ENCODE measurements at regions not wholly inside any gene's neighbourhood (a gene's known extent, or its start where the extent isn't known, plus 50 kb on each side); places are given as distances from the start of the nearest gene placed in this dataset.

DNA sequence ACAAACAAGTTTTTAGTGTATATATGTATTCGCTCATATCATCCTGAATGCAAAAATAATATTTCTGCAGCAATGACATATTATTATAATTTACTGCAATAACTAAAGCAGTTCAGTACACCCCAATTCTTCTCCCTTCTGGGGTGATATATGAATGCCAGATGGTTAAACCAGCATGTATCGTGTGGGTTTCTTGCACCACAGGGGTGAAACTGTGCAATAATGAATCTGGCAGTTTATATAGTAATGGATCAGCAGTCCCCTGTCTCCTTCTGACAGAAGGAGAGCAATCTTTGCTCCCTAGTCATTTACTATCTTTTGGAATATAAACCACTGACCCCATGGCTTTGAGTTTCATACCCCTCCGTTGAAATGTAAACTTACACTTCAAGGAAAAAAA, 228.6 kb upstream of the KLHL1 start:
- Mint-ChIP-seq H3K27ac (no peak overlapping the region), H3K27me3 (no peaks in the 10 kb centered on the region), H3K4me1 (no peaks in the 10 kb centered on the region), H3K36me3 (no peaks in the 10 kb centered on the region), H3K9me3 (peaks cover 0 to 16% (median 4%) of the 10 kb centered on the region in 11 donors), H3K4me3 (no peak overlapping the region)
- H3K36me3 ChIP-seq (ENCODE audit: control insufficient read depth in 2 of 3, insufficient read depth in 3 of 3, low read length in 3 of 3) = no peaks in the 10 kb centered on the region
- H3K9me3 ChIP-seq (ENCODE audit: control insufficient read depth in 2 of 3, low read length in 3 of 3) = no peaks in the 10 kb centered on the region
- intact Hi-C loops (cut with micrococcal nuclease) = no loop called here
- H3K27me3 ChIP-seq (ENCODE audit: control insufficient read depth in 2 of 2, insufficient read depth in 2 of 2, low read length in 2 of 2) = no peaks in the 10 kb centered on the region
- DNase-seq (no peak), ATAC-seq (no peak)
- H3K4me1 ChIP-seq (ENCODE audit: control insufficient read depth in 2 of 2, insufficient read depth in 2 of 2, low read length in 2 of 2) = no peaks in the 10 kb centered on the region
- POLR2A ChIA-PET = no interaction called here
- H3K4me3 ChIP-seq (ENCODE audit: low read length) = no peak overlapping the region
- CTCF ChIA-PET = no interaction called here
- no peak overlapping the region for H3K27ac ChIP-seq (ENCODE audit: low read depth, low read length)

DNA sequence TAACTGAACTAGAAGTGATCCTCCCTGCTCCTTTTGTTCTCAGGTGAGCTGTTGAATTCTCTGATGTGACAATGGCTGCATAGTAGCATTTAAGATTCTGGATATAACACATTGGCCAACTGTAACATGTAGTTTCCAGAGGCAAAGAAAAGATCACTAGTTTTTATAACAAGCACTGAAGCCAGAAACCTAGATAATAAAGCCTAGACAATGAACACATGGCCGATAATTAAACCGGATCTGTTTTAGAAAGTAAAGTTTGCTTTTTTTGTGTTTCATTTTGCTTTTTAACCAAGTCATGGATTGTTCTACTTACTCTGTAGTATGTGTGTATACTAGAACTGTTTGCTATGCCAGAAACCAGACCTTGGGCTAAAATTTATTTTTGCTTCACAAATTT, 225.5 kb upstream of the KLHL1 start:
- H3K4me1 Mint-ChIP-seq = no peaks in the 10 kb centered on the region
- CTCF ChIA-PET = no interaction called here
- peaks cover 0 to 14% (median 1%) of the 10 kb centered on the region in 11 donors for H3K9me3 Mint-ChIP-seq
- POLR2A ChIA-PET = no interaction called here
- intact Hi-C loops (cut with micrococcal nuclease) = no loop called here
- H3K36me3 Mint-ChIP-seq = no peaks in the 10 kb centered on the region
- no peaks in the 10 kb centered on the region for H3K9me3 ChIP-seq (ENCODE audit: control insufficient read depth in 2 of 3, low read length in 3 of 3)
- no peak overlapping the region for H3K4me3 Mint-ChIP-seq
- no peak overlapping the region for H3K27ac Mint-ChIP-seq
- H3K4me3 ChIP-seq (ENCODE audit: low read length) = no peak overlapping the region
- no peaks in the 10 kb centered on the region for H3K27me3 Mint-ChIP-seq
- no peak for ATAC-seq
- H3K27me3 ChIP-seq (ENCODE audit: control insufficient read depth in 2 of 2, insufficient read depth in 2 of 2, low read length in 2 of 2) = no peaks in the 10 kb centered on the region
- no peak for DNase-seq
- H3K27ac ChIP-seq (ENCODE audit: low read depth, low read length) = no peak overlapping the region
- H3K36me3 ChIP-seq (ENCODE audit: control insufficient read depth in 2 of 3, insufficient read depth in 3 of 3, low read length in 3 of 3) = no peaks in the 10 kb centered on the region
- no peaks in the 10 kb centered on the region for H3K4me1 ChIP-seq (ENCODE audit: control insufficient read depth in 2 of 2, insufficient read depth in 2 of 2, low read length in 2 of 2)

DNA sequence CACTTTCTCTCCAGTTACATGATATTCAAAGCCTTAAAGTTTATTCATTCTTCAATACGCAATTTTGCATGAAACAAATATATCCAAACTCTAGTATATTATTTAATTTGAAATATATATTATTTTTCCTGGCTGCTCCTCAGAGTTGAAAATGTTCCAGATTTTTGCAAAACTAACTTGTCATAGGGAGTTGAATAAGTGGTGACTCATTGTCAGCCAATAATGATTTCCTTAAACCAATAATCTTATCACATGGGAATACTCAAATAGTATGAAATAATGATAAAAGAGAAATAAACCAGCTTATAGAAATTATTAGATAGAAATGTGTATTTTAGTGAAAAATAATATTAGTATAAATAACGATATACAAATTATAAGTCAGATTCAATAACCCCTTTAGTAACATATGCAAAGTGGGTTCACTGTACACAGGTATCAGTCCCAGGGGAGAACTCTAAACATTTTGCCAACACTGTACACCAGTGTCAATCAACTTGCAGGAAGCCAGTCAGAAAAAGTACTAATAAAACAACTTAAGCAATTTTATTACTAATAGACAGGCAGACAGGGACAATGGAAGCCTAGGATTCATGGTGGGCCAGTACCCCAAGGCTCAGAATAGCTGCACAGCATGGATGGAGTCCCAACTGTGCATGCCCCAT, 222.6 kb upstream of the KLHL1 start:
- intact Hi-C loops (cut with micrococcal nuclease) = no loop called here
- Histone ChIP-seq H3K27ac (ENCODE audit: low read depth, low read length) (no peak overlapping the region), H3K27me3 (ENCODE audit: control insufficient read depth in 2 of 2, insufficient read depth in 2 of 2, low read length in 2 of 2) (no peaks in the 10 kb centered on the region), H3K4me1 (ENCODE audit: control insufficient read depth in 2 of 2, insufficient read depth in 2 of 2, low read length in 2 of 2) (no peaks in the 10 kb centered on the region), H3K4me3 (ENCODE audit: low read length) (no peak overlapping the region), H3K9me3 (ENCODE audit: control insufficient read depth in 2 of 3, low read length in 3 of 3) (no peaks in the 10 kb centered on the region), H3K36me3 (ENCODE audit: control insufficient read depth in 2 of 3, insufficient read depth in 3 of 3, low read length in 3 of 3) (no peaks in the 10 kb centered on the region)
- Mint-ChIP-seq H3K4me1 (no peaks in the 10 kb centered on the region), H3K27me3 (no peaks in the 10 kb centered on the region), H3K36me3 (no peaks in the 10 kb centered on the region), H3K9me3 (peaks cover 0 to 21% (median 2%) of the 10 kb centered on the region in 11 donors), H3K4me3 (no peak overlapping the region), H3K27ac (no peak overlapping the region)
- DNase-seq (no peak), ATAC-seq (no peak)
- POLR2A ChIA-PET = no interaction called here
- CTCF ChIA-PET = interaction anchor here (1.1 kb wide), 1 partner anchor 31 kb away, joined by 3 read pairs; no protein-coding TSS in a partner anchor

DNA sequence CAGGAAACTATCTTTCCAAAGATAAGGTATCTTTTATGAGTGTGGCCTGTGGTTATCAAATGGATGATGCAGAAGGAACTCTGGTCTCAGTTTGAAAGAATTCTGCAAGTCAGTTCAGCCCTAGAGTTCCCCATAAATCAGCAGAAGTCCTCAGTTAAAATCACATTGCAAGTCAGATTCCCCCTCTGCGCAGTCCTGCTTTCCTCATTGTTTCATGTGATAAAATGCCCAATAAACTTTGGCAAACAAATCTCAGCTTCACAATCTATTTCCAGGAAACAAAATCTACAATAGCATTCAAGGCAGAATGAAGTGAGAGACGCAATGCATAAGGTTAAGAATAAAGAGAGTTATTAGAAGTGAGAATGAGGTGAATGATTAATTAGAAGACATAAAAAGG, 216.3 kb upstream of the KLHL1 start:
- POLR2A ChIA-PET = no interaction called here
- no peak overlapping the region for H3K4me3 ChIP-seq (ENCODE audit: low read length)

DNA sequence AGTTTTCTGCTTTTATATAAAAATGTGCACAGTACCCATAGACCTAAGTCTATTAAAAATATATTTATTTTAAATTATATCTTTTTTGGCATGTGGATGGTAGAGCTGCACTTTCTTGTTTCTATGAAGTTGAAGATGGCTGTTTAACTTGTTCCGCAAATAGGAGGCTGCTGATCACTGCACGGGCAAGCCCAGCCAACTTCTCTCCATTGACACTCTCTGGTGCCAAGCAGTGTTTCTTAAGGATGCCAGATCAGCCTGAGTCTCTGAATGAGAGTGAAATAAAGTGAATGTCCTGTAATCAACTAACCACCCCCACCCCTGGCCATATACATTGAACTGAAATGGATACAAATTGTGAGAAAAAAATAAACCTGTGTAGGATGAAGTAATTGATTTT, 202.9 kb upstream of the KLHL1 start:
- H3K4me3 Mint-ChIP-seq = no peak overlapping the region
- H3K27ac Mint-ChIP-seq = no peak overlapping the region
- H3K4me1 Mint-ChIP-seq = no peaks in the 10 kb centered on the region
- H3K27me3 ChIP-seq (ENCODE audit: control insufficient read depth in 2 of 2, insufficient read depth in 2 of 2, low read length in 2 of 2) = no peaks in the 10 kb centered on the region
- H3K27ac ChIP-seq (ENCODE audit: low read depth, low read length) = no peak overlapping the region
- H3K4me3 ChIP-seq (ENCODE audit: low read length) = no peak overlapping the region
- no peaks in the 10 kb centered on the region for H3K4me1 ChIP-seq (ENCODE audit: control insufficient read depth in 2 of 2, insufficient read depth in 2 of 2, low read length in 2 of 2)
- H3K27me3 Mint-ChIP-seq = no peaks in the 10 kb centered on the region
- ChIA-PET CTCF (no interaction called here), POLR2A (no interaction called here)
- DNase-seq = no peak
- intact Hi-C loops (cut with micrococcal nuclease) = no loop called here
- no peaks in the 10 kb centered on the region for H3K36me3 ChIP-seq (ENCODE audit: control insufficient read depth in 2 of 3, insufficient read depth in 3 of 3, low read length in 3 of 3)
- ATAC-seq = no peak
- no peaks in the 10 kb centered on the region for H3K9me3 ChIP-seq (ENCODE audit: control insufficient read depth in 2 of 3, low read length in 3 of 3)
- peaks cover 0 to 4% (median 1%) of the 10 kb centered on the region in 11 donors for H3K9me3 Mint-ChIP-seq
- H3K36me3 Mint-ChIP-seq = no peaks in the 10 kb centered on the region

More for the DNA sequence above, 216.3 kb upstream of the KLHL1 start:
- Histone ChIP-seq H3K9me3 (ENCODE audit: control insufficient read depth in 2 of 3, low read length in 3 of 3) (no peaks in the 10 kb centered on the region), H3K27ac (ENCODE audit: low read depth, low read length) (no peak overlapping the region), H3K4me1 (ENCODE audit: control insufficient read depth in 2 of 2, insufficient read depth in 2 of 2, low read length in 2 of 2) (no peaks in the 10 kb centered on the region), H3K27me3 (ENCODE audit: control insufficient read depth in 2 of 2, insufficient read depth in 2 of 2, low read length in 2 of 2) (no peaks in the 10 kb centered on the region), H3K36me3 (ENCODE audit: control insufficient read depth in 2 of 3, insufficient read depth in 3 of 3, low read length in 3 of 3) (no peaks in the 10 kb centered on the region)
- H3K27me3 Mint-ChIP-seq = no peaks in the 10 kb centered on the region
- DNase-seq = no peak
- no peaks in the 10 kb centered on the region for H3K4me1 Mint-ChIP-seq
- CTCF ChIA-PET = no interaction called here
- H3K4me3 Mint-ChIP-seq = no peak overlapping the region
- peaks cover 0 to 20% (median 3%) of the 10 kb centered on the region in 11 donors for H3K9me3 Mint-ChIP-seq
- no peak overlapping the region for H3K27ac Mint-ChIP-seq
- intact Hi-C loops (cut with micrococcal nuclease) = no loop called here
- no peaks in the 10 kb centered on the region for H3K36me3 Mint-ChIP-seq
- ATAC-seq = peak; percentile 24

DNA sequence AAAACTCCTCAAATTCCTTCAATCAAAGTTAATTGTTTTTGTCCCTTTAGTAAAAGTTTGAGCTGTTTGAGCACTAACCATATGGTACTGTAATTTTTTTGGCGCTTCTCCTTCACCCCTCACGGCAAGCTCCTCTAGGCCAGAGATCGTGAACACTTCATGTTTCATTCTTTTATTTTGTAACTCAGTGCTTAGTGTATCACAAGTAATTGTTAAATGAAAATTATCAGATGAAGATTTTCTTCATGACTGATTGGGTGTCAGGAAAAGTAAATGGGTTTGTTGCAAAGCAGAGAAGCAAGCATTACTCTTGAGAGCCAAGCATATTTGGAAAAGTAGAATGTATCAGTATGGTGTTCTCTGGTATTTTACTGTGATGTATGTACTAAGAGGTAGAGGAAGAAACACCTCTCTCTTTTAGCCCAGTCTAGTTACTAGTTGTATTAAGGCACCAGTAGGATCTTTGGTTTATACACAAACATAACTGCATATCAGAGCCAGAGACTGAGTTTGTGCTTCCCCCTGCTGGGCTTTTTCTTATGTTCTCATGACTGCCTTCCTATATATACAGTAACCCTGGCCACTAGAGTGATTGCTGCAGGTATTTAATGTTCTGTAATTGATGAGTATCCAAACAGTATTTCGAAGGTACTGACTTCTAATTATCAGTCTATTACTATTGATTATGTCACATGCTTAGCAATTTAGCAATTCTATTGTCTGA, 202.3 kb upstream of the KLHL1 start:
- intact Hi-C loops (cut with micrococcal nuclease) = no loop called here
- Histone ChIP-seq H3K27ac (ENCODE audit: low read depth, low read length) (no peak overlapping the region), H3K36me3 (ENCODE audit: control insufficient read depth in 2 of 3, insufficient read depth in 3 of 3, low read length in 3 of 3) (no peaks in the 10 kb centered on the region), H3K27me3 (ENCODE audit: control insufficient read depth in 2 of 2, insufficient read depth in 2 of 2, low read length in 2 of 2) (no peaks in the 10 kb centered on the region), H3K4me3 (ENCODE audit: low read length) (no peak overlapping the region), H3K9me3 (ENCODE audit: control insufficient read depth in 2 of 3, low read length in 3 of 3) (no peaks in the 10 kb centered on the region), H3K4me1 (ENCODE audit: control insufficient read depth in 2 of 2, insufficient read depth in 2 of 2, low read length in 2 of 2) (no peaks in the 10 kb centered on the region)
- no peak overlapping the region for H3K27ac Mint-ChIP-seq
- no peaks in the 10 kb centered on the region for H3K36me3 Mint-ChIP-seq
- DNase-seq (no peak), ATAC-seq (no peak)
- no peaks in the 10 kb centered on the region for H3K27me3 Mint-ChIP-seq
- no peaks in the 10 kb centered on the region for H3K4me1 Mint-ChIP-seq
- peaks cover 0 to 4% (median 1%) of the 10 kb centered on the region in 11 donors for H3K9me3 Mint-ChIP-seq
- POLR2A ChIA-PET = no interaction called here
- H3K4me3 Mint-ChIP-seq = no peak overlapping the region
- CTCF ChIA-PET = no interaction called here

DNA sequence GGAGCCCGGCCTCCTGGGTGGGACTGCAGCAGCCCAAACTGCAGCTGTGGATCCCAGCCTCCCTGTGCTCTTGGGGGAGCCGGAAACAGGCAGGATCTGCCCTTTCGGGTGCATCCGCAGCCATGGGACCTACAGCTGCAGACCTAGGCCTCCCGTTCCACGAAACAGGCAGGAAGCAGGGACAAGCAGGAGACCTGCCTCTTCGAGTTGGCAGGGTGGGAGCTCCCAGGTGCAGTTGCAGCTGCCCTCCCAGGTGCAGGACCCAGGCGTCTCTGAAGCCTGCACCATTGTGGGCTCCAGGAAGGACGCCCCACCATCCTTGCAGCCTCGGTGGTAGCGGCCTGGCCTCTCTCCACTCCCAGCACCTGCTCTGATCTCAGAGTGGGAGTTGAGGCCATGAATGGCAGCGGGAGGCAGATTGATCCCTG, 189.0 kb upstream of the KLHL1 start:
- Histone ChIP-seq H3K27me3 (ENCODE audit: control insufficient read depth in 2 of 2, insufficient read depth in 2 of 2, low read length in 2 of 2) (no peaks in the 10 kb centered on the region), H3K4me1 (ENCODE audit: control insufficient read depth in 2 of 2, insufficient read depth in 2 of 2, low read length in 2 of 2) (no peaks in the 10 kb centered on the region), H3K36me3 (ENCODE audit: control insufficient read depth in 2 of 3, insufficient read depth in 3 of 3, low read length in 3 of 3) (no peaks in the 10 kb centered on the region), H3K9me3 (ENCODE audit: control insufficient read depth in 2 of 3, low read length in 3 of 3) (no peaks in the 10 kb centered on the region), H3K27ac (ENCODE audit: low read depth, low read length) (no peak overlapping the region), H3K4me3 (ENCODE audit: low read length) (no peak overlapping the region)
- H3K27ac Mint-ChIP-seq = no peak overlapping the region
- no peaks in the 10 kb centered on the region for H3K27me3 Mint-ChIP-seq
- H3K36me3 Mint-ChIP-seq = no peaks in the 10 kb centered on the region
- DNase-seq (no peak), ATAC-seq (no peak)
- CTCF ChIA-PET = no interaction called here
- H3K4me1 Mint-ChIP-seq = no peaks in the 10 kb centered on the region
- H3K9me3 Mint-ChIP-seq = peaks cover 6 to 34% (median 13%) of the 10 kb centered on the region in 11 donors
- POLR2A ChIA-PET = no interaction called here
- H3K4me3 Mint-ChIP-seq = no peak overlapping the region
- intact Hi-C loops (cut with micrococcal nuclease) = no loop called here

All from naive thymus-derived CD4-positive, alpha-beta T cell (primary cell).